ENCODE measurements at regions not wholly inside any gene's neighbourhood (a gene's known extent, or its start where the extent isn't known, plus 50 kb on each side); places are given as distances from the start of the nearest gene placed in this dataset.

- ATAC-seq (ENCODE audit: low FRiP score) (no peak), DNase-seq (ENCODE audit: low spot score) (no peak)
- TF ChIP-seq CTCF (IDR thresholded peaks at IDR 0.05): no peak
These were observed 135.3 kb downstream of the ZNF518B start for GRCh38 chr4:10321931-10322330.

DNA sequence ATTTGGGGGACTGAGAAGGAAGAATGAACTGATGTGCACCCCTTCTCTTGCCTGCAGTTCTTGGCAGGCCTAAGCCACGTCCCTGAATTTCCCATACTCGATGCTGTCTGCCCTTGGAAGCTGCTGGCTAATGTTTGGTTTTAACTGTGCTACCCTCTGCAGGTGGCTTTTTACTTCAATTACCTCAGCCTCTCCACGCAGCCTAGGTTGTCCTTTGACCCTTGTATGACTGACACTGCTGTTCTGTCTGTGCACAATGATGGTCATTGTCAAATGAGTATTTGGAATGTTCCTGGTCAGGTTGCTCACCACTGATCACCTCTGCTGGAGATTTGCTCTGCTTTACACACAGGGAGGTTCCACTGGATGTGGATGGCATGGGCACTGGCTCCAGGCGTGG lies 137.1 kb downstream of the ZNF518B start:
- no peak for TF ChIP-seq CTCF (IDR thresholded peaks at IDR 0.05)
- DNase-seq (ENCODE audit: low spot score) (no peak), ATAC-seq (ENCODE audit: low FRiP score) (no peak)

- TF ChIP-seq CTCF (IDR thresholded peaks at IDR 0.05): no peak
- DNase-seq (ENCODE audit: low spot score) (no peak), ATAC-seq (ENCODE audit: low FRiP score) (no peak)
These were observed 139.9 kb downstream of the ZNF518B start for GRCh38 chr4:10317345-10317744.

GRCh38 chr4:10316851-10317250 lies 140.4 kb downstream of the ZNF518B start:
- no peak for TF ChIP-seq CTCF (IDR thresholded peaks at IDR 0.05)
- no peak for DNase-seq (ENCODE audit: low spot score)
- no peak for ATAC-seq (ENCODE audit: low FRiP score)

DNA sequence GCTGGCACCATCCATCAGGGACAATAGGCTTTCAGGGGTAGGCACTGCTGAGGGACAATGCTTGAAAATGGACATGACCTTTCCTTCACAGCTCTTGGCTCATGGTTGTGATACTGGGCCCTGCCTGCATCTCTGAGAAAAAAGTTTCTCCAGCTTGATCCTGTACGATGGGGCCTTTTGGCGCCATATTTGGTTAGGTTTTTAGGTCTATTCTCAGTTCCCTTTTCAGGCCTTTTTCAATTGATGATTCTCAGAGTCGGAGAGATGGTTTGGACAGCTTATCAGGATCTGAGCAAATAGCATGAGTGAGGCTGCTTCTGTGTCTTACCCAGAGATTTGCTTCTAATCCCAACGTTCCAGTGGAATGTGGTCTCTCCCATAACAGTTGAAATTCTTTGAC lies 141.6 kb downstream of the ZNF518B start:
- no peak for TF ChIP-seq CTCF (IDR thresholded peaks at IDR 0.05)
- no peak for ATAC-seq (ENCODE audit: low FRiP score)
- DNase-seq (ENCODE audit: low spot score): no peak

GRCh38 chr4:10312568-10312967 lies 144.7 kb downstream of the ZNF518B start:
- DNase-seq (ENCODE audit: low spot score): no peak
- no peak for TF ChIP-seq CTCF (IDR thresholded peaks at IDR 0.05)
- no peak for ATAC-seq (ENCODE audit: low FRiP score)

GRCh38 chr4:10311939-10312338 lies 145.3 kb downstream of the ZNF518B start:
- ATAC-seq (ENCODE audit: low FRiP score) (no peak), DNase-seq (ENCODE audit: low spot score) (no peak)
- TF ChIP-seq CTCF (IDR thresholded peaks at IDR 0.05): no peak

Data from omental fat pad (tissue), 3 donors.